Trophoblast cell (in vitro differentiated cells and primary cell): ENCODE measurements at regions not wholly inside any gene's neighbourhood (a gene's known extent, or its start where the extent isn't known, plus 50 kb on each side); places are given as distances from the start of the nearest gene placed in this dataset.

Experiments
- DNase-seq, 2 donors: peaks; one replicate each; pipeline ENCODE4 v3.0.0-alpha.2; 2016
- H2AFZ ChIP-seq: 2 replicates; pipeline ENCODE4 v1.6.1; 2013; ENCODE audit warnings: low read length, moderate library complexity, mild to moderate bottlenecking; ENCODE audit not compliant: insufficient read depth, poor library complexity
- H2AK5ac ChIP-seq: 2 replicates; pipeline ENCODE4 v1.6.1; 2013; ENCODE audit warnings: mild to moderate bottlenecking, low read length
- H2BK120ac ChIP-seq: 2 replicates; pipeline ENCODE4 v1.6.1; 2013; ENCODE audit warnings: low read length, mild to moderate bottlenecking, moderate library complexity; ENCODE audit not compliant: insufficient read depth, poor library complexity
- H2BK12ac ChIP-seq: 2 replicates; pipeline ENCODE4 v1.6.1; 2013; ENCODE audit warnings: mild to moderate bottlenecking, low read length, moderate library complexity
- H2BK5ac ChIP-seq: 2 replicates; pipeline ENCODE4 v1.6.1; 2013; ENCODE audit warnings: low read length, low read depth, moderate library complexity, mild to moderate bottlenecking; ENCODE audit not compliant: poor library complexity
- H3K14ac ChIP-seq: 2 replicates; pipeline ENCODE4 v1.6.1; 2013; ENCODE audit warnings: mild to moderate bottlenecking, low read length
- H3K18ac ChIP-seq: 2 replicates; pipeline ENCODE4 v1.6.1; 2013; ENCODE audit warnings: mild to moderate bottlenecking, low read length
- H3K23ac ChIP-seq: 2 replicates; pipeline ENCODE4 v1.6.1; 2013; ENCODE audit warnings: low read length
- H3K27ac ChIP-seq: 2 replicates; pipeline ENCODE4 v1.5.1; 2013; ENCODE audit warnings: low read depth, mild to moderate bottlenecking, inconsistent platforms, low read length, moderate library complexity
- H3K27me3 ChIP-seq: 2 replicates; pipeline ENCODE4 v1.6.1; 2013; ENCODE audit warnings: inconsistent platforms, mild to moderate bottlenecking, low read length, moderate library complexity; ENCODE audit not compliant: insufficient read depth
- H3K36me3 ChIP-seq, 2 experiments: 1 replicate in 1 of 2; 2 replicates in 1 of 2; pipeline ENCODE4 v1.6.1; 2013; ENCODE audit warnings: low read length in 2 of 2, mild to moderate bottlenecking in 2 of 2, moderate library complexity in 1 of 2; ENCODE audit not compliant: insufficient read depth in 2 of 2, control insufficient read depth in 1 of 2
- H3K4ac ChIP-seq: 2 replicates; pipeline ENCODE4 v1.6.1; 2013; ENCODE audit warnings: low read depth, mild to moderate bottlenecking, low read length, moderate library complexity
- H3K4me1 ChIP-seq, 2 experiments: 1 replicate in 1 of 2; 2 replicates in 1 of 2; pipeline ENCODE4 v1.6.1; 2013; ENCODE audit warnings: low read length in 2 of 2, mild to moderate bottlenecking in 2 of 2, moderate library complexity in 1 of 2; ENCODE audit not compliant: insufficient read depth in 2 of 2, control insufficient read depth in 1 of 2
- H3K4me2 ChIP-seq: 2 replicates; pipeline ENCODE4 v1.6.1; 2013; ENCODE audit warnings: inconsistent platforms, mild to moderate bottlenecking, low read length, moderate library complexity
- H3K4me3 ChIP-seq: 2 replicates; pipeline ENCODE4 v1.5.1; 2013; ENCODE audit warnings: mild to moderate bottlenecking, low read depth, low read length, inconsistent platforms
- H3K79me1 ChIP-seq: one replicate; pipeline ENCODE4 v1.6.1; 2013; ENCODE audit warnings: low read length
- H3K79me2 ChIP-seq: 2 replicates; pipeline ENCODE4 v1.6.1; 2013; ENCODE audit warnings: low read length, mild to moderate bottlenecking; ENCODE audit not compliant: control insufficient read depth, insufficient read depth, poor library complexity
- H3K9ac ChIP-seq: 2 replicates; pipeline ENCODE4 v1.6.1; 2013; ENCODE audit warnings: mild to moderate bottlenecking, low read length
- H3K9me3 ChIP-seq: 2 replicates; pipeline ENCODE4 v1.6.1; 2013; ENCODE audit warnings: low read depth, mild to moderate bottlenecking, control low read depth, inconsistent platforms, low read length; ENCODE audit not compliant: insufficient read depth
- H4K12ac ChIP-seq: 2 replicates; pipeline ENCODE4 v1.6.1; 2013; ENCODE audit warnings: low read depth, mild to moderate bottlenecking, low read length, moderate library complexity
- H4K8ac ChIP-seq: 2 replicates; pipeline ENCODE4 v1.6.1; 2013; ENCODE audit warnings: low read depth, mild to moderate bottlenecking, low read length, moderate library complexity
- H4K91ac ChIP-seq: one replicate; pipeline ENCODE4 v1.6.1; 2013; ENCODE audit warnings: low read depth, mild to moderate bottlenecking, low read length, moderate library complexity
- WGBS: extraction: QIAGEN DNeasy Blood & Tissue Kit; methylation state at CpG from one replicate; pipeline ENCODE4 v1.1.7; 2013; ENCODE audit warnings: missing lambda C conversion rate; ENCODE audit not compliant: insufficient read length, insufficient coverage; ENCODE audit errors: extremely low coverage; 5-methylcytosine and 5-hydroxymethylcytosine counted together

GRCh38 chr9:84179531-84179930 lies 161.0 kb downstream of the SLC28A3 start:
- no peak overlapping the region for H3K23ac ChIP-seq
- no peak overlapping the region for H3K4ac ChIP-seq
- no peaks in the 10 kb centered on the region for H3K79me2 ChIP-seq
- no peaks in the 10 kb centered on the region for H3K79me1 ChIP-seq
- H2AFZ ChIP-seq = no peak overlapping the region
- H2BK12ac ChIP-seq = no peak overlapping the region
- H2BK5ac ChIP-seq = no peak overlapping the region
- H3K9ac ChIP-seq = no peak overlapping the region
- H3K36me3 ChIP-seq = no peaks in the 10 kb centered on the region
- DNase-seq = no peak
- no peak overlapping the region for H2AK5ac ChIP-seq
- H3K4me2 ChIP-seq = no peak overlapping the region
- H4K91ac ChIP-seq = no peak overlapping the region
- no CpG with 5 or more reads among the region's 5 CpGs for WGBS
- no peak overlapping the region for H4K8ac ChIP-seq
- H4K12ac ChIP-seq = no peak overlapping the region
- H3K14ac ChIP-seq = no peak overlapping the region
- H3K4me3 ChIP-seq = no peak overlapping the region
- H3K18ac ChIP-seq = no peak overlapping the region
- no peak overlapping the region for H3K27ac ChIP-seq
- H2BK120ac ChIP-seq = no peak overlapping the region
- no peaks in the 10 kb centered on the region for H3K9me3 ChIP-seq
- H3K4me1 ChIP-seq = peaks cover 3 to 4% of the 10 kb centered on the region in 2 experiments
- H3K27me3 ChIP-seq = no peaks in the 10 kb centered on the region

- no peak overlapping the region for H3K9ac ChIP-seq
- WGBS = no CpG with 5 or more reads among the region's 5 CpGs
Observed at GRCh38 chr9:84187090-84187489, 153.5 kb downstream of the SLC28A3 start.

DNA sequence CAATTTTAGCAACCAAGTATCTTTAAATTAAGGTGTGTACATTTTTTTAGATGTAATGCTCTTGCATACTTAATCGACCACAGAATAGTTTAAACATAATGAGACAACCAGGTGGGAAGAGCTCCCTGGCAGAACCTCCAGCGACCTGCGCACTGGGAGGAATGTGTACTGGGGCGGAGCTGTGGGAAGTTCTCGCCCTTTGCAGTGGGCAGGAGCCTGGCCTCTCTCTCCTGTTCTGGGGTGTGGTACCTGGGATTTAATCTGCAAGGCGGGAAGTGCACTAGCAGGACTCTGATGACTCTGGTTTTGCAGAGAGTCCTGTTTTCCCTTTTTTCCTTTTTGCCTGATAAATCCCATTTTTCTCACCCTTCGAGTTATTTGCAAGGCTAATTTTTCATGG lies 150.7 kb downstream of the SLC28A3 start:
- no peak overlapping the region for H3K18ac ChIP-seq
- no peak overlapping the region for H4K12ac ChIP-seq
- no peak overlapping the region for H3K4ac ChIP-seq
- no peak overlapping the region for H2AFZ ChIP-seq
- no peaks in the 10 kb centered on the region for H3K79me2 ChIP-seq
- H2BK120ac ChIP-seq = no peak overlapping the region
- no peak overlapping the region for H2BK12ac ChIP-seq
- no peaks in the 10 kb centered on the region for H3K79me1 ChIP-seq
- H2AK5ac ChIP-seq = no peak overlapping the region
- no peaks in the 10 kb centered on the region for H3K36me3 ChIP-seq
- DNase-seq = no peak
- H4K8ac ChIP-seq = no peak overlapping the region
- H3K27me3 ChIP-seq = no peaks in the 10 kb centered on the region
- H3K9me3 ChIP-seq = peaks cover 2% of the 10 kb centered on the region
- H3K9ac ChIP-seq = no peak overlapping the region
- no peak overlapping the region for H3K23ac ChIP-seq
- no peak overlapping the region for H3K4me2 ChIP-seq
- H4K91ac ChIP-seq = no peak overlapping the region
- no peak overlapping the region for H3K14ac ChIP-seq
- H2BK5ac ChIP-seq = no peak overlapping the region
- WGBS = no CpG with 5 or more reads among the region's 7 CpGs
- no peak overlapping the region for H3K27ac ChIP-seq
- H3K4me1 ChIP-seq = peaks cover 0 to 3% of the 10 kb centered on the region in 2 experiments
- H3K4me3 ChIP-seq = no peak overlapping the region

More at GRCh38 chr9:84187090-84187489, 153.5 kb downstream of the SLC28A3 start:
- no peak for DNase-seq
- H3K27me3 ChIP-seq = no peaks in the 10 kb centered on the region
- H4K8ac ChIP-seq = no peak overlapping the region
- no peak overlapping the region for H4K12ac ChIP-seq
- no peak overlapping the region for H2BK120ac ChIP-seq
- H3K79me1 ChIP-seq = no peaks in the 10 kb centered on the region
- H2BK12ac ChIP-seq = no peak overlapping the region
- no peaks in the 10 kb centered on the region for H3K9me3 ChIP-seq
- no peak overlapping the region for H3K4me3 ChIP-seq
- H2AFZ ChIP-seq = no peak overlapping the region
- H2BK5ac ChIP-seq = no peak overlapping the region
- H3K36me3 ChIP-seq = no peaks in the 10 kb centered on the region
- H2AK5ac ChIP-seq = no peak overlapping the region
- no peak overlapping the region for H3K27ac ChIP-seq
- H3K79me2 ChIP-seq = no peaks in the 10 kb centered on the region
- no peak overlapping the region for H3K4ac ChIP-seq
- H3K18ac ChIP-seq = no peak overlapping the region
- H4K91ac ChIP-seq = no peak overlapping the region
- H3K23ac ChIP-seq = no peak overlapping the region
- no peak overlapping the region for H3K4me2 ChIP-seq
- H3K4me1 ChIP-seq = peaks cover under 1 to 3% of the 10 kb centered on the region in 2 experiments
- H3K14ac ChIP-seq = no peak overlapping the region

GRCh38 chr9:84190411-84190810 lies 150.1 kb downstream of the SLC28A3 start:
- Histone ChIP-seq H4K91ac (no peak overlapping the region), H4K8ac (no peak overlapping the region), H2BK5ac (no peak overlapping the region), H3K4ac (no peak overlapping the region), H3K79me1 (no peaks in the 10 kb centered on the region), H2AFZ (no peak overlapping the region), H3K18ac (no peak overlapping the region), H3K79me2 (no peaks in the 10 kb centered on the region), H3K4me2 (no peak overlapping the region), H3K9me3 (peaks cover 2% of the 10 kb centered on the region), H3K27me3 (no peaks in the 10 kb centered on the region), H3K23ac (no peak overlapping the region), H3K4me1 (peaks cover 0 to 3% of the 10 kb centered on the region in 2 experiments), H2AK5ac (no peak overlapping the region), H3K36me3 (no peaks in the 10 kb centered on the region), H2BK120ac (no peak overlapping the region), H4K12ac (no peak overlapping the region), H3K9ac (no peak overlapping the region), H3K27ac (no peak overlapping the region), H3K4me3 (no peak overlapping the region), H3K14ac (no peak overlapping the region), H2BK12ac (no peak overlapping the region)
- DNase-seq = no peak
- no CpG with 5 or more reads among the region's 2 CpGs for WGBS
